ENCODE measurements at regions not wholly inside any gene's neighbourhood (a gene's known extent, or its start where the extent isn't known, plus 50 kb on each side); places are given as distances from the start of the nearest gene placed in this dataset.
"Not testable (repeated sequence)": the region's sequence is repeated elsewhere in the genome, so short reads cannot be mapped to it uniquely, and the experiment has no call there.

- no peak for DNase-seq (ENCODE audit: low read depth, low spot score)
Observed at GRCh38 chr2:33712674-33713073, 113.6 kb upstream of the FAM98A start.

- DNase-seq (ENCODE audit: low read depth, low spot score): no peak
Observed at GRCh38 chr2:33709951-33710350, 110.9 kb upstream of the FAM98A start.

DNA sequence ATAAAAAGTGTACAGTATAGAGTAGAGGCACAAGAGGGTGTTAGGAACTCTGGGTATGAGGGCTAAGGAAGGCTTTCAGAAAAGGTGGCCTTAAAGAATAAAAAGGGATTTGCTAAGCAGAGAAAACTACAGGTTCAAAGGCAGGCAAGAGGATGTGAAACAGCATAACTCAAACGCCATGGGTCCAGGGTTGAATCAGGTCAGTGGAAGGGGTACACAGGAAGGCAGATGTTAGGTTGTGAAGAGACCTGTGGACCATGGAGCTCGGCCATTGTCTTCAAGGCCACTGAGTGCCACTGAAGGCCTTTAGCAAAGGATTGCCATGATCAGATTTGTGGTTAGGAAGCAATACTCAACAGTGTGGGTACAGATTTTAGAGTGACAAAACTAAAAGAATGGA, 108.2 kb upstream of the FAM98A start:
- no peak for DNase-seq (ENCODE audit: low read depth, low spot score)

- DNase-seq (ENCODE audit: low read depth, low spot score): no peak
Observed at GRCh38 chr2:33706410-33706809, 107.3 kb upstream of the FAM98A start.

DNA sequence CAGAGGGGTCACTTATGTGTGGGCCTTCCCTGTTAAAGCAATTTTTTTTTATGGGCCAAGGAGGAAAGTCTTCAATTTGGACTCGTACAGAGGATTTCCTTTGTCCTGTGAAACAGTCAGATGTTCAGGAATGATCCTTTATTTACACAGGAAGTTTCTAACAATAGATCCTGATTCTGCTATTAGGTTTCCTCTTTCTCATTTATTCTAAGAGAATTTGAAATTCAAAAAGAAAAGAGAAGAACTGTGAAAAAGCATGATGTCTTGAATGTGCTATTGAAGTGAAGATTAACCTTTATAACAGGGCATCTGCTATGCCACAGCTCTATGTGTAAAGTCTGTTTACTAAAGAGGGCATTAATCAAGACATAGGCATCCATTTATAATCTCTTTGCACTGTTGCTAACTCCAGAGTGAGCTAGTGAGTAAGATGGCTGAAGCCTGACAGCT, 105.3 kb upstream of the FAM98A start:
- DNase-seq (ENCODE audit: low read depth, low spot score): no peak

GRCh38 chr2:33696234-33696633, 97.1 kb upstream of the FAM98A start:
- no peak for DNase-seq (ENCODE audit: low read depth, low spot score)

- DNase-seq (ENCODE audit: low read depth, low spot score): no peak
Observed at GRCh38 chr2:33694904-33695303, 95.8 kb upstream of the FAM98A start.

DNA sequence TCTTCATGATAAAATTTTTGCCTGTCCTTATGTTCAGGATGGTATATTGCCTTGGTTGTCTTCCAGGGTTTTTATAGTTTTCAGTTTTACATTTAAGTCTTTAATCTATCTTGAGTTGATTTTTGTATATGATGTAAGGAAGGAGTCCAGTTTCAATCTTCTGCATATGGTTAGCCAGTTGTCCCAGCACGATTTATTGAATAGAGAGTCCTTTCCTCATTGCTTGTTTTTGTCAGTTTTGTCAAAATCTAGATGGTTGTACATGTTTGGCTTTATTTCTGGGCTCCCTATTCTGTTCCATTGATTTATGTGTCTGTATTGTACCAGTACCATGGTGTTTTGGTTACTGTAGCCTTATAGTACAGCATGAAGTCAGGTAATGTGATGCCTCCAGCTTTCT, 91.6 kb upstream of the FAM98A start:
- DNase-seq (ENCODE audit: low read depth, low spot score): not testable (repeated sequence)

GRCh38 chr2:33681364-33681757, 82.3 kb upstream of the FAM98A start:
- DNase-seq (ENCODE audit: low read depth, low spot score): no peak

- DNase-seq (ENCODE audit: low read depth, low spot score): no peak
Observed at GRCh38 chr2:33680644-33681363, 81.7 kb upstream of the FAM98A start.

DNA sequence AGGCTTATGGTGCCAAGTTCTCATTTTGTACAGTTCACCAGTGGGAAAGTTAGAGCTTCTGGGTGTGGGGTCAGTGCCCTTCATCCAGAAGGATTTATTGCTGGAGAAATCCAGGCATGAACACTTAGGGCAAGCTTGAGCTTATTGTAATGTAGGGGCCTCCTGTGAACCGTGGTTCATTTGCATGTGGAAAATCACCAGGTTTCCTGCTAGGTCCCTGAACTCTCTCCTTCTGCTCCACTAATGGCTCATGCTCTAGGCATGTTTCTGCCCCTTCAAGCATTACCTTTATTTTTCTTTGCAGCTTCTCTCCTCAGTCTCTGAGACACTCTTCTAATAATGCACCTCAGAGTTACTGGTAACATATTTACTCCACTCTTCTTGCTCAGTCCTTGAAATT, 79.3 kb upstream of the FAM98A start:
- no peak for DNase-seq (ENCODE audit: low read depth, low spot score)

DNA sequence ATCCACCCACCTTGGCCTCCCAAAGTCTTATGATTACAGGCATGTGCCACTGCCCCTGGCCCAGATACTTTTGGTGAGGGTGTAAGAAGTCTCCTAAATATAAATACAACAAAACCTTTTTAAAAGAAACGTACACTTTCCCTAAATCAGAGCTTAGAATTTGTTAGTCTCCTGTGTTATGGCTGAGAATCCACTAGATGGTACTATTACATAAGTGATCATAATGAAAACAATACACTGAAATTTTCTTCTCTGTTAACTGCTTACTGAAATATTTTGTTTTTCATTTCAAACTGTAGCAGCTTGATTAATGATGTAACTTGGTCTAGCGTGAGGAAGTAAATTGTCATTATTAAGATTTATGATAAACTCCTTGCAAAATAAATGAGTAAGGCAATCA, 74.8 kb upstream of the FAM98A start:
- DNase-seq (ENCODE audit: low read depth, low spot score): no peak

- no peak for DNase-seq (ENCODE audit: low read depth, low spot score)
Observed at GRCh38 chr2:33672896-33673295, 73.8 kb upstream of the FAM98A start.

DNA sequence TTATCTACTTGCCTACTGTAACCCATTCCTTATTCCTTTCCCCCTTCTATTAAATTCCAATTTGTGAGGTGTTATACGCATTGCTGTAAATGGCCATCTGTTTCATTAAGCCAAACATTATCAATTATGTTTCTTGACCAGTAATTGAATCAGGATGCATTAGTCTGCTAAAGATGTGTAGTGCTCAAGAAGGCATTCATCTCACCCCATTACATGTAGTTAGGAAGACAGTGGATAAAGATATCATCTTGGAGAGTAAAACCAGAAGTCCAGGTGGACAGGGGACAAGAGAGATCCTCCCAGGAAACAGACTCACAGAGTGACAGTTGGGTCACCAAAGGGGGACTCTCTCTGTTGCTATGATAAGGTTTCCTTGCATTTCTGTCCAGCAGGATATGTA, 73.3 kb upstream of the FAM98A start:
- no peak for DNase-seq (ENCODE audit: low read depth, low spot score)

GRCh38 chr2:33671198-33671597, 72.1 kb upstream of the FAM98A start:
- DNase-seq (ENCODE audit: low read depth, low spot score): no peak

GRCh38 chr2:33670392-33670937, 71.4 kb upstream of the FAM98A start:
- DNase-seq (ENCODE audit: low read depth, low spot score): no peak

GRCh38 chr2:33666879-33667278, 67.8 kb upstream of the FAM98A start:
- DNase-seq (ENCODE audit: low read depth, low spot score): no peak

GRCh38 chr2:33665039-33665438, 65.9 kb upstream of the FAM98A start:
- no peak for DNase-seq (ENCODE audit: low read depth, low spot score)

DNA sequence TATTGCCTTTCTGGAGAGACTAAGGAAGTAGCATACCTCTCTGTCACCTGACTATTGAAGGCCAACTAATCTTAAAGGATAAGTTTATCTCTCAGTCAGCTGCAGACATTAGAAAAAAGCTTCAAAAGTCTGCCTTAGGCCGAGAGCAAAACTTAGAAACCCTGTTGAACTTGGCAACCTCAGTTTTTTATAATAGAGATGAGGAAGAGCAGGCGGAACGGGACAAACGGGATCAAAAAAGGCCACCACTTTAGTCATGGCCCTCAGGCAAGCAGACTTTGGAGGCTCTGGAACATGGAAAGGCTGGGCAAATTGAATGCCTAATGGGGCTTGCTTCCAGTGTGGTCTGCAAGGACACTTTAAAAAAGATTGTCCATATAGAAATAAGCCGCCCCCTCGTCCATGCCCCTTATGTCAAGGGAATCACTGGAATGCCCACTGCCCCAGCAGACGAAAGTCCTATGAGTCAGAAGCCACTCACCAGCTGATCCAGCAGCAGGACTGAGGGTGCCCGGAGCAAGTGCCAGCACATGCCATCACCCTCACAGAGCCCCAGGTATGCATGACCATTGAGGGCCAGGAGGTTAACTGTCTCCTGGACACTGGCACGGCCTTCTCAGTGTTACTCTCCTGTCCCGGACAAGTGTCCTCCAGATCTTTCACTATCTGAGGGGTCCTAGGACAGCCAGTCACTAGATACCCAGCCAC, 61.5 kb upstream of the FAM98A start:
- DNase-seq (ENCODE audit: low read depth, low spot score): no peak

GRCh38 chr2:33655626-33656320, 56.7 kb upstream of the FAM98A start:
- no peak for DNase-seq (ENCODE audit: low read depth, low spot score)

DNA sequence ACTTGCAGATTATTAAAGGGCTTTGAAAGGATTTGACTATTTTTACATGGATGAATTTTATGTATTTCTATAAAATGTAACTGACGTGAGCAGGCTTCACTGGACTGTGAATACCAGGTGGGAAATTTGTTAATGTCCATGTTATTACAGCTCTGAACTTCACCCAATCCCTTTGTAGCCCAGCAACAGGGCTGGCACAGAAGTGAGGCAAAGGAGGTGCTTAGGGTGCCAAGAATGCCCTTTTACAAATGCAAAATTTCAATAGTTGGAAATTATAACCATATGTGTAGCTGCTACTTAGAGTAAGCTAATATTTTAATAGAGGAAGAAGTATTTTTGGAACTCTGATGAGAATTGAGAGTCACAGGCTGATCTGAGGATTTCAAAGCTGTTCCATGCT, 53.7 kb upstream of the FAM98A start:
- DNase-seq (ENCODE audit: low read depth, low spot score): no peak

DNA sequence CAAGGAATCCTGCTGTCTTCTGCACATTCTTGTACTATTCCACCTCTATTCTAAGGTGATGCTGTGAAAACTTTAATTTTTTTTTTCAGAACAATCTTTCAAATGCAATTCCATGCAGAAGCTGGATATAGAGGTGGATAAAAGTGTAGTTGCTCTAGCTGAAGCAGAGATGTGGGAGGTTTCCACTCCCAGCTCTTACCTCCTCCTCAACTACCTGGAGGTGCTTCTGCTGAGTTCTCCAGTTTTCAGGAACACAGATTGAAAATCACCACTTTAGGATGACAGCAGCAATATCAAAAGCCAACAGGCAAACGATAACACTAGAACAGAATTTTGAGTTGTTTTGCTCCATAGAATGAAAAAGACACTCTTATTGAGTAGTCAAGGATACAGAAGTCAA, 51.1 kb upstream of the FAM98A start:
- DNase-seq (ENCODE audit: low read depth, low spot score): no peak

Data from smooth muscle cell of the brain vasculature (primary cell).